ENCODE measurements at regions not wholly inside any gene's neighbourhood (a gene's known extent, or its start where the extent isn't known, plus 50 kb on each side); places are given as distances from the start of the nearest gene placed in this dataset.

DNA sequence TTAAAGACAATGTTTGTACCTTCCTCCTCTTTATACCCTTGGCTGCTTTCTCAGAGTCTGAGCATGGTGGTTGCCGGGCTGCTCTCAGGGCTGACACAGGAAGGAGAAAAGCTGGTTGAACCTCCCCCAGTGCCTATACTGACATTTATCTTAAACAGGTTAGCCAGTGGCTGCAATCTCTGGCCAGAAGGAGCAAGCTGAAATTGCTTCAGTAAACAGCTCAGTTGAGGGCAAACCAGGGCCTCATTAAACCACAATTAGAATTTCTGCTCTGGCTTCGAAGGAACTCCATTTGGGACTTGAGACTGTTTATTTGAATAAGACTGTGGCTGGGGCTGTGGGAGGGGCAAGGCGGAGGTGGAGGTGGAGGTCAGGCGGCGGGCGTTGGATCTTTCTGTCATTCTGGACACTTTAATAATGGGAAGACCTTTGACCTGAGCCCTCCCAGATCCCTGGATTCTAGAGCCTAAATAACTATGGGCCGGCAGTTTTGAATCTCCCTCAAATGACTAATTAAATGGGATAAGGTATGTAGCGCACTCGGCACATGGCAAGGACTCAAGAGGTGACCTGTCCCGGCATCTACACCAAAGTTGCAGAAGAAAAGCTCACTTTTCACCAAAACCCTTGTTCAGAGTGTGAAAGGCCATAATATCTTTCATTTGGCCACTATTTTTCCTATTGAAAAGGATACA lies 120.6 kb upstream of the MYCN start (continued):
- TF ChIP-seq, protein P1, sequence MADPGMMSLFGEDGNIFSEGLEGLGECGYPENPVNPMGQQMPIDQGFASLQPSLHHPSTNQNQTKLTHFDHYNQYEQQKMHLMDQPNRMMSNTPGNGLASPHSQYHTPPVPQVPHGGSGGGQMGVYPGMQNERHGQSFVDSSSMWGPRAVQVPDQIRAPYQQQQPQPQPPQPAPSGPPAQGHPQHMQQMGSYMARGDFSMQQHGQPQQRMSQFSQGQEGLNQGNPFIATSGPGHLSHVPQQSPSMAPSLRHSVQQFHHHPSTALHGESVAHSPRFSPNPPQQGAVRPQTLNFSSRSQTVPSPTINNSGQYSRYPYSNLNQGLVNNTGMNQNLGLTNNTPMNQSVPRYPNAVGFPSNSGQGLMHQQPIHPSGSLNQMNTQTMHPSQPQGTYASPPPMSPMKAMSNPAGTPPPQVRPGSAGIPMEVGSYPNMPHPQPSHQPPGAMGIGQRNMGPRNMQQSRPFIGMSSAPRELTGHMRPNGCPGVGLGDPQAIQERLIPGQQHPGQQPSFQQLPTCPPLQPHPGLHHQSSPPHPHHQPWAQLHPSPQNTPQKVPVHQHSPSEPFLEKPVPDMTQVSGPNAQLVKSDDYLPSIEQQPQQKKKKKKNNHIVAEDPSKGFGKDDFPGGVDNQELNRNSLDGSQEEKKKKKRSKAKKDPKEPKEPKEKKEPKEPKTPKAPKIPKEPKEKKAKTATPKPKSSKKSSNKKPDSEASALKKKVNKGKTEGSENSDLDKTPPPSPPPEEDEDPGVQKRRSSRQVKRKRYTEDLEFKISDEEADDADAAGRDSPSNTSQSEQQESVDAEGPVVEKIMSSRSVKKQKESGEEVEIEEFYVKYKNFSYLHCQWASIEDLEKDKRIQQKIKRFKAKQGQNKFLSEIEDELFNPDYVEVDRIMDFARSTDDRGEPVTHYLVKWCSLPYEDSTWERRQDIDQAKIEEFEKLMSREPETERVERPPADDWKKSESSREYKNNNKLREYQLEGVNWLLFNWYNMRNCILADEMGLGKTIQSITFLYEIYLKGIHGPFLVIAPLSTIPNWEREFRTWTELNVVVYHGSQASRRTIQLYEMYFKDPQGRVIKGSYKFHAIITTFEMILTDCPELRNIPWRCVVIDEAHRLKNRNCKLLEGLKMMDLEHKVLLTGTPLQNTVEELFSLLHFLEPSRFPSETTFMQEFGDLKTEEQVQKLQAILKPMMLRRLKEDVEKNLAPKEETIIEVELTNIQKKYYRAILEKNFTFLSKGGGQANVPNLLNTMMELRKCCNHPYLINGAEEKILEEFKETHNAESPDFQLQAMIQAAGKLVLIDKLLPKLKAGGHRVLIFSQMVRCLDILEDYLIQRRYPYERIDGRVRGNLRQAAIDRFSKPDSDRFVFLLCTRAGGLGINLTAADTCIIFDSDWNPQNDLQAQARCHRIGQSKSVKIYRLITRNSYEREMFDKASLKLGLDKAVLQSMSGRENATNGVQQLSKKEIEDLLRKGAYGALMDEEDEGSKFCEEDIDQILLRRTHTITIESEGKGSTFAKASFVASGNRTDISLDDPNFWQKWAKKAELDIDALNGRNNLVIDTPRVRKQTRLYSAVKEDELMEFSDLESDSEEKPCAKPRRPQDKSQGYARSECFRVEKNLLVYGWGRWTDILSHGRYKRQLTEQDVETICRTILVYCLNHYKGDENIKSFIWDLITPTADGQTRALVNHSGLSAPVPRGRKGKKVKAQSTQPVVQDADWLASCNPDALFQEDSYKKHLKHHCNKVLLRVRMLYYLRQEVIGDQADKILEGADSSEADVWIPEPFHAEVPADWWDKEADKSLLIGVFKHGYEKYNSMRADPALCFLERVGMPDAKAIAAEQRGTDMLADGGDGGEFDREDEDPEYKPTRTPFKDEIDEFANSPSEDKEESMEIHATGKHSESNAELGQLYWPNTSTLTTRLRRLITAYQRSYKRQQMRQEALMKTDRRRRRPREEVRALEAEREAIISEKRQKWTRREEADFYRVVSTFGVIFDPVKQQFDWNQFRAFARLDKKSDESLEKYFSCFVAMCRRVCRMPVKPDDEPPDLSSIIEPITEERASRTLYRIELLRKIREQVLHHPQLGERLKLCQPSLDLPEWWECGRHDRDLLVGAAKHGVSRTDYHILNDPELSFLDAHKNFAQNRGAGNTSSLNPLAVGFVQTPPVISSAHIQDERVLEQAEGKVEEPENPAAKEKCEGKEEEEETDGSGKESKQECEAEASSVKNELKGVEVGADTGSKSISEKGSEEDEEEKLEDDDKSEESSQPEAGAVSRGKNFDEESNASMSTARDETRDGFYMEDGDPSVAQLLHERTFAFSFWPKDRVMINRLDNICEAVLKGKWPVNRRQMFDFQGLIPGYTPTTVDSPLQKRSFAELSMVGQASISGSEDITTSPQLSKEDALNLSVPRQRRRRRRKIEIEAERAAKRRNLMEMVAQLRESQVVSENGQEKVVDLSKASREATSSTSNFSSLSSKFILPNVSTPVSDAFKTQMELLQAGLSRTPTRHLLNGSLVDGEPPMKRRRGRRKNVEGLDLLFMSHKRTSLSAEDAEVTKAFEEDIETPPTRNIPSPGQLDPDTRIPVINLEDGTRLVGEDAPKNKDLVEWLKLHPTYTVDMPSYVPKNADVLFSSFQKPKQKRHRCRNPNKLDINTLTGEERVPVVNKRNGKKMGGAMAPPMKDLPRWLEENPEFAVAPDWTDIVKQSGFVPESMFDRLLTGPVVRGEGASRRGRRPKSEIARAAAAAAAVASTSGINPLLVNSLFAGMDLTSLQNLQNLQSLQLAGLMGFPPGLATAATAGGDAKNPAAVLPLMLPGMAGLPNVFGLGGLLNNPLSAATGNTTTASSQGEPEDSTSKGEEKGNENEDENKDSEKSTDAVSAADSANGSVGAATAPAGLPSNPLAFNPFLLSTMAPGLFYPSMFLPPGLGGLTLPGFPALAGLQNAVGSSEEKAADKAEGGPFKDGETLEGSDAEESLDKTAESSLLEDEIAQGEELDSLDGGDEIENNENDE (IDR thresholded peaks at IDR 0.05; ENCODE audit: insufficient replicate concordance, low read length) = no peak
- no peak for TF ChIP-seq PHF8 (conservative IDR thresholded peaks at IDR 0.05; ENCODE audit: low read depth, low read length)
